Stomach (tissue), 8 donors: ENCODE measurements at regions not wholly inside any gene's neighbourhood (a gene's known extent, or its start where the extent isn't known, plus 50 kb on each side); places are given as distances from the start of the nearest gene placed in this dataset.

Experiments used
- DNase-seq, 2 donors: peaks; one replicate each; pipeline versions ENCODE4 v3.0.0 to v3.0.0-alpha.2; 2013 to 2019
- H3K27ac ChIP-seq, 5 donors: fragments of 200-600 bp in 4 of 5; sonication (generic) in 4 of 5; one replicate each; pipeline ENCODE4 v1.5.1; 2013 to 2019; ENCODE audit warnings: mild to moderate bottlenecking in 1 of 5, moderate library complexity in 1 of 5
- H3K27me3 ChIP-seq, 3 donors: fragments of 200-600 bp; sonication (generic); one replicate each; pipeline ENCODE4 v1.5.1; 2017 to 2019; ENCODE audit warnings: mixed run types in 1 of 3
- H3K36me3 ChIP-seq, 4 donors: fragments of 200-600 bp; sonication (generic); 1 replicate in 3 of 4; 2 replicates in 1 of 4; pipeline ENCODE4 v1.5.1; 2016 to 2019
- H3K4me1 ChIP-seq, 4 donors: fragments of 200-600 bp; sonication (generic); one replicate each; pipeline ENCODE4 v1.5.1; 2016 to 2019
- H3K4me3 ChIP-seq, 4 donors: fragments of 200-600 bp; sonication (generic) in 3 of 4; one replicate each; pipeline ENCODE4 v1.5.1; 2016 to 2019; ENCODE audit warnings: mild to moderate bottlenecking in 1 of 4
- H3K9me3 ChIP-seq, 4 donors: fragments of 200-600 bp; sonication (generic); one replicate each; pipeline ENCODE4 v1.5.1; 2016 to 2019
- EP300 ChIP-seq: sonication (generic); formaldehyde crosslinking; IDR thresholded peaks from one replicate; pipeline ENCODE4 v1.6.1; 2017; ENCODE audit warnings: antibody characterized with exemption
- POLR2A ChIP-seq, 4 donors: fragments of 450-650 bp; IDR thresholded peaks; one replicate each; pipeline ENCODE4 v1.6.1; 2016; ENCODE audit warnings: antibody characterized with exemption in 4 of 4, control low read depth in 2 of 4, mild to moderate bottlenecking in 1 of 4, moderate library complexity in 1 of 4
- POLR2AphosphoS5 ChIP-seq, 3 donors: sonication (generic); formaldehyde crosslinking; IDR thresholded peaks; one replicate each; pipeline ENCODE4 v1.6.1; 2016; ENCODE audit warnings: antibody characterized with exemption in 3 of 3
- WGBS, 5 donors: extraction: QIAGEN DNeasy Blood & Tissue Kit in 3 of 5; methylation state at CpG; one replicate each; pipeline versions ENCODE4 v1.1.5 to v1.1.7; 2013 to 2018; 5-methylcytosine and 5-hydroxymethylcytosine counted together
- intact Hi-C: fragments of 100-400 bp; cut with DNase I; formaldehyde crosslinking; loops from one replicate; pipeline ENCODE4 v1.15.1; 2023; ENCODE audit warnings: low total_unique reads
- TF ChIP-seq, protein P1 (sequence below), 7 experiments: fragments of 450-650 bp in 4 of 7; fragments of 200-600 bp in 3 of 7; sonication (generic) in 3 of 7; IDR thresholded peaks; one replicate each; pipeline ENCODE4 v1.5.1; 2016 to 2019; ENCODE audit warnings: antibody characterized with exemption in 7 of 7, control low read depth in 2 of 7, mild to moderate bottlenecking in 1 of 7
- donor health status: healthy with polysubstance abuse.
- donor health status: Bipolar disorder and iron deficiency.
- donor health status: healthy.

DNA sequence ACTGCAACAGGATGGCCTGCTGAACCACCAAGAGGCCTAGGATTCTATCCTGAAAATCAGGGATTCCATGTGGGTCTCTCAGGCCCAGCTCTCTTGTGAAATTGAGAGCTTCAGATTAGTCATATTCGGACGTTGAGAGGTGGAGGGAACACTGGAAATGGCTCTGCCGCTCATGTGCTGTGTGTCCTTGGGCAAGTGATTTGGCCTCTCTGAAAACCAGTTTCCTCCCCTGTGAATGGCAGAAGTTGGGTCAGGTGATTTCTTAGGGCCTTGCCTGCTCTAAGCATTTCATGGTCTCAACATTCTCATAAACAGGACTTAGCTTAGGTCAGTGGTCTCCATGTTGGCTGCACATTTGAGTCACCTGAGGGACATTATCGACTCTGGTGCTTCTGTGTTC lies 470.1 kb downstream of the PREX1 start:
- H3K4me1 ChIP-seq = no peaks in the 10 kb centered on the region
- no peak for DNase-seq
- intact Hi-C loops = no loop called here
- H3K27me3 ChIP-seq = no peaks in the 10 kb centered on the region
- H3K27ac ChIP-seq = no peak overlapping the region
- H3K36me3 ChIP-seq = no peaks in the 10 kb centered on the region
- peaks cover 0 to 10% (median 0%) of the 10 kb centered on the region in 4 donors for H3K9me3 ChIP-seq
- WGBS, 5 donors = 68 to 93% (median 85%) methylated on average over 4 of the region's 4 CpGs
- H3K4me3 ChIP-seq = no peak overlapping the region
- no peak for TF ChIP-seq EP300
- no peak for TF ChIP-seq POLR2A (IDR thresholded peaks at IDR 0.05)
- no peak for TF ChIP-seq POLR2AphosphoS5 (IDR thresholded peaks at IDR 0.05)
- TF ChIP-seq, protein P1, sequence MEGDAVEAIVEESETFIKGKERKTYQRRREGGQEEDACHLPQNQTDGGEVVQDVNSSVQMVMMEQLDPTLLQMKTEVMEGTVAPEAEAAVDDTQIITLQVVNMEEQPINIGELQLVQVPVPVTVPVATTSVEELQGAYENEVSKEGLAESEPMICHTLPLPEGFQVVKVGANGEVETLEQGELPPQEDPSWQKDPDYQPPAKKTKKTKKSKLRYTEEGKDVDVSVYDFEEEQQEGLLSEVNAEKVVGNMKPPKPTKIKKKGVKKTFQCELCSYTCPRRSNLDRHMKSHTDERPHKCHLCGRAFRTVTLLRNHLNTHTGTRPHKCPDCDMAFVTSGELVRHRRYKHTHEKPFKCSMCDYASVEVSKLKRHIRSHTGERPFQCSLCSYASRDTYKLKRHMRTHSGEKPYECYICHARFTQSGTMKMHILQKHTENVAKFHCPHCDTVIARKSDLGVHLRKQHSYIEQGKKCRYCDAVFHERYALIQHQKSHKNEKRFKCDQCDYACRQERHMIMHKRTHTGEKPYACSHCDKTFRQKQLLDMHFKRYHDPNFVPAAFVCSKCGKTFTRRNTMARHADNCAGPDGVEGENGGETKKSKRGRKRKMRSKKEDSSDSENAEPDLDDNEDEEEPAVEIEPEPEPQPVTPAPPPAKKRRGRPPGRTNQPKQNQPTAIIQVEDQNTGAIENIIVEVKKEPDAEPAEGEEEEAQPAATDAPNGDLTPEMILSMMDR (IDR thresholded peaks at IDR 0.05) = no peak

DNA sequence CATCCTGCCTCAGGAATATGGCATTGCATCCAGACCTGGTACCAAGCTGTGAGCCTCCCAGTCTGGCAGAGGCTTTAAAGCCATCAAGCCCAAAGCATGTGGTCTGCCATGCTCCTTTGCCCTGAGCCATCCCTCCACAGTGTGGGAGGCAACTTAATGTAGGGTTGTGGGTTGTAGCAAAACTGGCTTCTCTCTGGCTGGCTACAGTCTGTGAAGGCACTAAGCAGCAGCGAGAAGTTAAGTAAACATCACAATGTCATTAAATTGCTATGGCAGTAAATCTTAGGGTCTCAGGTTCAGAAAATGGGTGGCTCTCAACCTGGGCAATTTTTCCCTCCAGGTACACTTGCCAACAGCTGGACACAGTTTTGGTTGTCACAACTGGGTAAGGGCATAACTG lies 472.9 kb downstream of the PREX1 start:
- H3K36me3 ChIP-seq = no peaks in the 10 kb centered on the region
- H3K4me3 ChIP-seq = no peak overlapping the region
- no peak for TF ChIP-seq POLR2AphosphoS5 (IDR thresholded peaks at IDR 0.05)
- TF ChIP-seq EP300 = no peak
- TF ChIP-seq, protein P1 (IDR thresholded peaks at IDR 0.05) = no peak
- no peak for TF ChIP-seq POLR2A (IDR thresholded peaks at IDR 0.05)
- H3K27ac ChIP-seq = no peak overlapping the region
- peaks cover 0 to 10% (median 0%) of the 10 kb centered on the region in 4 donors for H3K9me3 ChIP-seq
- no peaks in the 10 kb centered on the region for H3K4me1 ChIP-seq
- WGBS, 5 donors = 53 to 88% (median 81%) methylated on average over 1 of the region's 1 CpG
- intact Hi-C loops = no loop called here
- no peak for DNase-seq
- H3K27me3 ChIP-seq = no peaks in the 10 kb centered on the region

DNA sequence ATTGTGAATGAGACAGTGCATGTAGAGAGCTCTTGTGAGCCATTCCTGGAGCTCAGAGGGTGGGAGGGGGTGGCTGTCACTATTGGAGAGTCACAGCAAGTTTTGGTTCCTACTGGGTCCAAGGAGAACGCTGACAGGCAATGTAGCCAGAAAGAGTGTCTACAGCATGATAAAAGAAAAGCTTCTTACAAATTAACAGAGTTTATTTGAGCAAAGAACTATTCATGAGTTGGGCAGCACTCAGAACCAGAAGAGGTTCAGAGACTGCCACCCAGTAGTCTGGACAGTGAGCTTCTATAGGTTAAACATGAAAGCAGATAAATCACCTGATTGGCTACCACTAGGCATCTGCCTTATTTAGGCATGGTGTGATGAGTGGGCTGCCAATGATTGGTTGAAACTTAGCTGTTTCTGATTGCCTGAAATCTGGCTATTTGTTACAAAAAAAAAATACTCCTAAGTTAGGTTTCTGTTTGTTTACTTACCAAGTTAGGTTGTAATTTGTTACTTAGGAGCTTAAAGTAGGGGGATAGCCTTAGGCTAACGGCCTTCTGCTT lies 473.4 kb downstream of the PREX1 start:
- H3K36me3 ChIP-seq = no peaks in the 10 kb centered on the region
- no peak for DNase-seq
- no peaks in the 10 kb centered on the region for H3K4me1 ChIP-seq
- TF ChIP-seq POLR2AphosphoS5 (IDR thresholded peaks at IDR 0.05) (no peak), POLR2A (IDR thresholded peaks at IDR 0.05) (no peak), EP300 (no peak)
- TF ChIP-seq, protein P1 (IDR thresholded peaks at IDR 0.05) = no peak
- intact Hi-C loops = no loop called here
- no peaks in the 10 kb centered on the region for H3K27me3 ChIP-seq
- no peak overlapping the region for H3K27ac ChIP-seq
- 61 to 88% (median 83%) methylated on average over 2 of the region's 2 CpGs for WGBS, 5 donors
- no peak overlapping the region for H3K4me3 ChIP-seq
- peaks cover 0 to 10% (median 0%) of the 10 kb centered on the region in 4 donors for H3K9me3 ChIP-seq

DNA sequence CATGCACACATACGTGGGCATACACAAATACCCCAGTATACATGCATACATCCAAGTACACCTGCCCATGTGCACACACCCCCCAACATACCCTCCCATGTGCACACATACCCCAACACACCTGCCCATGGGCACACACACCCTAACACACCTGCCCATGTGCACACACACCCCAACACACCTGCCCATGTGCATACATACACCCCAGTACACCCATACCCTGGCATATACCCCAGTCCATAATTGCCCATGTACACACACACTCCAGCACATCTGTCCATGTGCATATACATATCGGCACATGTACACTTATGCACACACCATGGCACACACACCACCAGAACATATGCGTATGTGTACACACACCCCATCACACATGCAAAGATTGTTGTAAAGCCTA lies 475.2 kb downstream of the PREX1 start:
- intact Hi-C loops = no loop called here
- TF ChIP-seq POLR2A (IDR thresholded peaks at IDR 0.05) (no peak), EP300 (no peak), POLR2AphosphoS5 (IDR thresholded peaks at IDR 0.05) (no peak)
- TF ChIP-seq, protein P1 (IDR thresholded peaks at IDR 0.05) = no peak
- DNase-seq = no peak
- Histone ChIP-seq H3K4me1 (no peaks in the 10 kb centered on the region), H3K4me3 (no peak overlapping the region), H3K27me3 (no peaks in the 10 kb centered on the region), H3K36me3 (no peaks in the 10 kb centered on the region), H3K9me3 (peaks cover 0 to 10% (median 0%) of the 10 kb centered on the region in 4 donors), H3K27ac (no peak overlapping the region)
- WGBS, 5 donors = 93 to 99% (median 95%) methylated on average over 3 of the region's 3 CpGs
